AG09319 (cell line): ENCODE measurements at regions not wholly inside any gene's neighbourhood (a gene's known extent, or its start where the extent isn't known, plus 50 kb on each side); places are given as distances from the start of the nearest gene placed in this dataset.

Source experiments
- DNase-seq: peaks from one replicate; pipeline ENCODE4 v3.0.0-alpha.2; 2010; ENCODE audit warnings: low read depth; ENCODE audit errors: extremely low read depth
- CTCF ChIP-seq: IDR thresholded peaks from 2 replicates; pipeline ENCODE4 v1.5.1; 2011; ENCODE audit warnings: low read depth, mild to moderate bottlenecking, inconsistent platforms, low read length, moderate library complexity

- no peak for DNase-seq
- TF ChIP-seq CTCF, result no peak
These were observed 309.6 kb upstream of the SKOR2 start for GRCh38 chr18:47560723-47561715.

- no peak for TF ChIP-seq CTCF
- DNase-seq, result no peak
These were observed 306.8 kb upstream of the SKOR2 start for GRCh38 chr18:47558110-47558750.

DNA sequence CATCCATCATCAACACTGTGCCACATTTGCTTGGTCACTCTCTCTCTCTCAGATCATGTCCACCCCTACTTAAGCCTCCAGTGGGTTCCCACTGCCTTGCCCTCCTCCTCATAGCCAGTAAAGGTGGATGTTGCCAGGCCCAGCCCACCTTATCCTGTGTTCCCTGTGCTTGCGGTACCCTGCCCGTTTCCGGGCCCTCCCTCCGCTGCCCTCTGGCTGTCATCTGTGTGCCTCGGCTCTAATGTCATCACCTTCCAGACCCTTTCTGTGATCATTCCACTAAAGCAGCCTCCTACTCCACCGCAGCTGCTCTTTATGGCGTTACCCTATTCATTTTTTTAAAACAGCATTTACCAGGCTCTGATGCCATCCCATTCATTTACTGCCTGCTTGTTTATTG is 305.7 kb upstream of the SKOR2 start:
- TF ChIP-seq CTCF, result no peak
- DNase-seq, result no peak

DNA sequence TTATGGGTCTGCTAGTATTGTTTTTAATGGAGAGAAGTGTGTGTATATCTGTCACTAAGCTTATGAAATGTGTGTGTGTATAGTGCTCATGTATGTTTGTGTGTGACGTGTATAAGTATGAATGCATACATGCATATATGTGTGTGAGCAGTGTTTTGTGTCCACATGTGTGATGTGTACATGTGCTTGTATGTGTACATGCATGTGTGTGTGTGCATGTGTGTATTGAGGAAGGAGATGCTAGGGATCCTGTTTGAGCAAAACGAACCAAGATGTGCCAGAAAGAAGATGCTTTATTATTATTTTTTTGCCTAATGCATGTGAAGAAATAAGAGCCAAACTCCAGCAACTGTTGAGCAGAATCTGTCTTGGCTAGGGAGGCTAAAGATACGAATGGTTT is 301.3 kb upstream of the SKOR2 start:
- DNase-seq, result no peak
- no peak for TF ChIP-seq CTCF

- no peak for TF ChIP-seq CTCF
- DNase-seq, result no peak
These were observed 299.2 kb upstream of the SKOR2 start for GRCh38 chr18:47550611-47551010.

DNA sequence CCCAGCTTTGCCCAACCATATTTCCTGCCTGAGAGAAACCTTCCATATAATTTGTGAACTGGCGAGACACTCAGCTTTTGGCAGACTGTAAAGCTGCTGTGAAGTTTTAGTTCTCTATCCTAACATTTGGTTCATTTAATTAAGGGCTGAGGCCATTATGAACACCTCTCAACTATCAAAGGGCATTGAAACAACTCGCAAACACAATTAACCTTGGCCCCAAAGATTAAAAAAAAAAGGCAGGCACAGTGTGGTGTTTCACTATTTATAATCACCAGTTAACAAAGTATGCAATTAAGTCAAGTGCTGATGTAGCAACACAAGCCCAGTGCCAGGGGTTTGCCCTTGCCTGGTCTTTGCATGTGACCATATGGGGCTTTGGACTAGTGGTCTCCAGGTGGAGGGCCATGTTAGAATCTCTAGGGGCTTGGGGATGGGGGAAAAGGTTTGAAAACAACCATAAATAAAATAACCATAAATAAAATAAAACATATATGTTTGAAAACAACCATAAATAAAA is 297.6 kb upstream of the SKOR2 start:
- no peak for DNase-seq
- TF ChIP-seq CTCF, result no peak
